Subcutaneous abdominal adipose tissue (tissue), 5 donors: ENCODE measurements at regions not wholly inside any gene's neighbourhood (a gene's known extent, or its start where the extent isn't known, plus 50 kb on each side); places are given as distances from the start of the nearest gene placed in this dataset.

ENCODE experiments used
- H3K27ac ChIP-seq: one replicate; pipeline ENCODE4 v1.7.0; 2013; ENCODE audit warnings: low read depth, mild to moderate bottlenecking, inconsistent platforms, low read length, moderate library complexity
- H3K27me3 ChIP-seq, 5 donors: one replicate each; pipeline ENCODE4 v1.7.0; 2013; ENCODE audit warnings: low read length in 5 of 5, inconsistent platforms in 1 of 5; ENCODE audit not compliant: control insufficient read depth in 5 of 5, insufficient read depth in 4 of 5
- H3K36me3 ChIP-seq, 5 donors: one replicate each; pipeline ENCODE4 v1.7.0; 2013; ENCODE audit warnings: low read length in 5 of 5; ENCODE audit not compliant: control insufficient read depth in 5 of 5, insufficient read depth in 5 of 5
- H3K4me1 ChIP-seq, 5 donors: one replicate each; pipeline ENCODE4 v1.7.0; 2013; ENCODE audit warnings: low read length in 5 of 5, mild to moderate bottlenecking in 3 of 5, moderate library complexity in 1 of 5; ENCODE audit not compliant: control insufficient read depth in 5 of 5, insufficient read depth in 5 of 5
- H3K4me3 ChIP-seq, 5 donors: one replicate each; pipeline ENCODE4 v1.7.0; 2013; ENCODE audit warnings: low read length in 5 of 5, low read depth in 1 of 5
- H3K9ac ChIP-seq, 5 donors: one replicate each; pipeline ENCODE4 v1.7.0; 2013; ENCODE audit warnings: low read length in 5 of 5, mild to moderate bottlenecking in 4 of 5, moderate library complexity in 3 of 5
- H3K9me3 ChIP-seq, 5 donors: one replicate each; pipeline ENCODE4 v1.7.0; 2013; ENCODE audit warnings: low read length in 5 of 5; ENCODE audit not compliant: control insufficient read depth in 5 of 5
- donor health status: healthy.
- donor health status: healthy.
- donor health status: healthy.
- donor health status: healthy.
- donor health status: healthy.

DNA sequence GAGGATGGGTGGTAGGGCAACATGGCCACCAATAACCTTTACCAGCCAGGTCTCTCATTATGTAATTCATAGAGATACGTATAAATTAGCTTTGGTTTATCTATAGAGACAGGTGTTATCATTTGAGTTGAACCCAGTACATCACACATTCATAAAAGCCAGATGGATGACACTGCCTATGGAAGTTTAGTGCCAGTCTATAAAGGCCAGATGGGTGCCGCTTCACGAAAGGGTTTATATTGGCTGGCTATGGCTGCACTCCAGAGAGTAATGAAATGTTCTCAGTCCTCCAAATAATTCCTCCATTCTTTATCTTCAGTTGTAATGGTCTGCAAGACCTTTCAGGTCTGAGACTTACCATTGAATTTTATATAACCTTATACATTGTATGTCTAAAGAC lies 331.9 kb upstream of the NR3C2 start:
- no peaks in the 10 kb centered on the region for H3K4me1 ChIP-seq
- no peaks in the 10 kb centered on the region for H3K27me3 ChIP-seq
- H3K9ac ChIP-seq = no peak overlapping the region
- H3K36me3 ChIP-seq = no peaks in the 10 kb centered on the region
- no peaks in the 10 kb centered on the region for H3K9me3 ChIP-seq
- no peak overlapping the region for H3K4me3 ChIP-seq
- no peak overlapping the region for H3K27ac ChIP-seq

DNA sequence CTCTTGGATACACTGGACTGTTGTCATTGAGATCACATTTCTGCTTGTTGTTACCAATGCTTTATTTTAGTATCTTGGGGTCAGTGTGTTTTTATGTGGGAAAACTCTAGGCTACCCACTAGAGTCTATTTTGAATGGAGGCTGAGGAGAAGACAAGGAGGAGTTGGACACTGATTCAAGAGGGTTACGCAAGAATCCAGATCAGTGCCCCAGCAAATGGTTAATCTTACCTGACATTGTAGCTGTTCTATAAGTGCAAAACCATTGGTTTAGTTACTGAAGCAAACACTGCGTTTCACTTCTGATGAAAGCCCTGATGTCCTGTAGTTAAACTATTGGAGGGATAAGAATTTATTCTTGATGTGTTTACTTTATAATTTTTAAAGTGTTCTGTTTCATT lies 331.1 kb upstream of the NR3C2 start:
- no peak overlapping the region for H3K4me3 ChIP-seq
- H3K36me3 ChIP-seq = no peaks in the 10 kb centered on the region
- H3K27me3 ChIP-seq = no peaks in the 10 kb centered on the region
- no peak overlapping the region for H3K27ac ChIP-seq
- H3K4me1 ChIP-seq = no peaks in the 10 kb centered on the region
- no peak overlapping the region for H3K9ac ChIP-seq
- no peaks in the 10 kb centered on the region for H3K9me3 ChIP-seq

DNA sequence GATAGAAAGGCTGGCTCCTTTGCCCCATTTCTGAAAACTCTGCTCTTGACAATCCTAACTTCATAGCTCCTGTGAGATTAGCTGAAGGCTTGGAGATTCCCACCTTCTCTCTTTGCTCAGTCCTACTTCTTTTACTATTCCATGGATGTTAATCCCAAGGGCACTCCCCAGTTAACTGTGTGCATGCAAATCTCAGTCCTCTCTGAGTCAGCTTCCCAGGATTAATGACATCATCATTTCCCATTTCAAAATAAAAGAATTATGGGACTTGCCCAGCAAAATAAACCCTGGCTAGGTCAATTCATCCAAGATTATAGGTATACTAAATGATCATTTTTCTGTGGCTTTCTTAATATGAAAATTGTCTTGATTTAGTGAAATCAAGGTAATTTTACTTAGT lies 328.6 kb upstream of the NR3C2 start:
- Histone ChIP-seq H3K36me3 (no peaks in the 10 kb centered on the region), H3K4me1 (no peaks in the 10 kb centered on the region), H3K27me3 (no peaks in the 10 kb centered on the region)

DNA sequence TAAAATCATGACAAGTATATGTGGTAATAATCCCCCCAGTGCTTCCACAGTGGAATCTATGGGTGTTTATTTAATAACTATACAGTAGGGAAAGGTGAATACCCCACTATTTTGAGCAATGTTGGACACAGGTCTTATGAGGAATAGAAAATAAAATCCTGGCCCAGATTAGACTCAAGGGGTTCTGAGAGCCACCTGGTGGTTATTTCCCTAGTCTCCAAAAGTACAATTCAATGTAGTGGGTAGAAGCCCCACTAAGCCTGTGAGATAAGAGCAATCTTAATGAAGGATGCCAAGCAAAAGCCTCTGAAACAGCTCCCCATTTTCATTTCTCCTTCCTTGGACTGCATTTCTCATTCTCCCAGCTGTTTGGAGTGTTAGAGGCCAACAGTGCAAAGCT lies 328.2 kb upstream of the NR3C2 start:
- Histone ChIP-seq H3K9me3 (no peaks in the 10 kb centered on the region), H3K4me3 (no peak overlapping the region), H3K4me1 (no peaks in the 10 kb centered on the region), H3K27ac (no peak overlapping the region), H3K36me3 (no peaks in the 10 kb centered on the region), H3K9ac (no peak overlapping the region), H3K27me3 (no peaks in the 10 kb centered on the region)

More for the DNA sequence above, 328.6 kb upstream of the NR3C2 start:
- Histone ChIP-seq H3K9me3 (no peaks in the 10 kb centered on the region), H3K27ac (no peak overlapping the region), H3K9ac (no peak overlapping the region), H3K4me3 (no peak overlapping the region)

DNA sequence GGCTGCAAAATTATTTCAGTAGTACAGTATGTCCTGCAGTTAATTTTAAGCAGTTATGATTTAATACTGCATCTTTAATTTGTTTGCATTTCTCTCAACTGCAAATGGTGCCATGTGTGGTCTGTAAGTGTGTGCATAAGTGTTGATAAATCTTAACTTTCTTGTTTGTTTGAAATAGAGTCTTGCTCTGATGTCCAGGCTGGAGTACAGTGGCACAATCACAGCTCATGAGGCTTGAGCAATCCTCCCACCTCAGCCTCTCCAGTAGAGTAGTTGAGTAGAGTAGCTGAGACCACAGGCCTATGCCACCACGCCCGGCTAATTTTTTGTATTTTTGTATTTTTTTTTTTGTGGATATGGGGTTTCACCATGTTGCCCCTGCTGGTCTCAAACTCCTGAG lies 322.5 kb upstream of the NR3C2 start:
- no peak overlapping the region for H3K27ac ChIP-seq
- no peak overlapping the region for H3K4me3 ChIP-seq

DNA sequence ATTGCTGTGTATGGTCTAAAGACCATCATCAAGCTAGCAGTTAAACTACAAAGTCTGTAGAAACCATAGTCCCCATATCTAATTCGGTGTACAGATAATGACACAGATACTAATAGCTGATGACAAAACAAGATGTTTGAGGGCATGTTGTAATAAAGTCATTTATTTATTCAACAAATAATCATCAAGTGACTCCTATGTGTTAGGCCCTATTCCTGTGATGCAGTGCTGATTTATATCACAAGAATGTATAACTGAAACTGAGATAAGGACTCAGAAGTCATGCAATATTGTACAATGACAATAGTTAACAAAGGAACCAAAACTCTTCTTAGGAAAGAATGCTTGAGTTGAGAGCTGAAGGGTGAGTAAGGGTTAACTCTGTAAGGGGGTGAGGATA lies 315.0 kb upstream of the NR3C2 start:
- Histone ChIP-seq H3K36me3 (no peaks in the 10 kb centered on the region), H3K9ac (no peak overlapping the region), H3K27me3 (no peaks in the 10 kb centered on the region), H3K9me3 (peaks cover 0 to 5% (median 0%) of the 10 kb centered on the region in 5 donors), H3K4me1 (no peaks in the 10 kb centered on the region), H3K27ac (no peak overlapping the region), H3K4me3 (no peak overlapping the region)

More for the DNA sequence above, 322.5 kb upstream of the NR3C2 start:
- no peaks in the 10 kb centered on the region for H3K27me3 ChIP-seq
- no peaks in the 10 kb centered on the region for H3K4me1 ChIP-seq
- H3K9me3 ChIP-seq = peaks cover 0 to 5% (median 0%) of the 10 kb centered on the region in 5 donors
- no peak overlapping the region for H3K9ac ChIP-seq
- H3K36me3 ChIP-seq = no peaks in the 10 kb centered on the region

DNA sequence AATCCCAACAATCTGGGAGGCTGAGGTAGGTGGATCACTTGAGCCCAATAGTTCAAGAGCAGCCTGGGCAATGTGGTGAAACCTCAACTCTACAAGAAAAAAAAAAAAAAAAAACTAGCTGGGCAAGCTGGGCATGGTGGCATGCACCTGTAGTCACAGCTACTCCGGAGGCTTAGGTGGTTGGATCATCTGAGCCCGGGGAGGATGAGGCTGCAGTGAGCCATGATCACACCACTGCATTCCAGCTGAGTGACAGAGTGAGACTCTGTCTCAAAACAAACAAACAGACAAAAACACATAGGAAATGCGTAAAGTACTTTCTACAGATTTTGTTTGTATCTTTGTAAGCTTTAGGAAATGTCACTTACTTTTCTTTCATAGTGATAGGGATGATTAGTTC lies 307.2 kb upstream of the NR3C2 start:
- H3K4me1 ChIP-seq = no peaks in the 10 kb centered on the region
- no peak overlapping the region for H3K4me3 ChIP-seq
- no peak overlapping the region for H3K9ac ChIP-seq
- H3K9me3 ChIP-seq = no peaks in the 10 kb centered on the region
- H3K27ac ChIP-seq = no peak overlapping the region
- H3K36me3 ChIP-seq = no peaks in the 10 kb centered on the region
- no peaks in the 10 kb centered on the region for H3K27me3 ChIP-seq

DNA sequence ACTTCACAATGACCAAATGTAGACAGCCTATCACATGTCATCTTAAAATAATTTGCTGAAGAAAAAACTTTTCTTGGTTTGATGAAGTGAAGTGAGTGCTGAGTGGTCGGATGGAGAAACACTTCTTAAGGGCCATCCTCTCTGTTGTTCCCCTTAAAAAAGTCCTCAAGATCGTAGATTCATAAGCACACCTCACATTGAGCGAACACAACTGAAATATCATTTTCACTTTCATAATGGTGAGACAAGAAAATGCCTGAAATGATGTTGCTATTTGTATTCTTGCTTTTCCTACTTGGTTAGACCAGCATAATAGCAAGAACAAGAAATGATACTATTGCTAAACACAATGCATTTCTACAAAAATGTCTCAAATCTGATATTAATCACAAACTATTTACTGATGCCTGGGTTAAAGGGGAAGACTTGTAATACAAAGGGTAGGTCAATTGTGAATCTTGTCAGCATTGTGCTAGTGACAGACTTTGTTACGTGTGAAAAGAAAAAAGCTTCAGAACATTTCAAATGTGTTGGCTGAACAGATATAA lies 305.6 kb upstream of the NR3C2 start:
- H3K9ac ChIP-seq = no peak overlapping the region
- no peaks in the 10 kb centered on the region for H3K9me3 ChIP-seq
- no peaks in the 10 kb centered on the region for H3K4me1 ChIP-seq
- no peak overlapping the region for H3K27ac ChIP-seq
- H3K4me3 ChIP-seq = no peak overlapping the region
- H3K36me3 ChIP-seq = no peaks in the 10 kb centered on the region
- no peaks in the 10 kb centered on the region for H3K27me3 ChIP-seq

DNA sequence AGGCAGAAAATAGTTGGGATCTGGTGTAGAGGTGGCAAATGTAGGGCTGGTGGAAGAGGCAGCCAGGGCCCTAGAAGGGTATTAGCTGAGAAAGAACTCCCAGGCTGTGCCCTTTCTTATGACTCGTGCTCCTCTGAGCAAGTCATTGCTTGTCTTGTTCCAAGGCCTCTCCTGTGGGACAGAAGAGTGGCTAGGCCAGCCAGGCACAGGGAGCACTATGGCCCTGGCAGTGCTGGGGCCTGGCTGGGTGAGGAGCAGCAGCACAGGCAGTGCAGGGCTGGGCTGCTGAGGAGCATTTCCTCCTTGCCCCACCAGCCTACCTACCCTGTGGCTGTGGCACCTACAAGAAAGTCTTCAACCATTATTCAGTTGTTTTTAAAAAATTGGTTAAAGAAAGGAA lies 298.5 kb upstream of the NR3C2 start:
- no peaks in the 10 kb centered on the region for H3K4me1 ChIP-seq
- no peak overlapping the region for H3K27ac ChIP-seq
- no peak overlapping the region for H3K9ac ChIP-seq
- no peaks in the 10 kb centered on the region for H3K27me3 ChIP-seq
- H3K9me3 ChIP-seq = no peaks in the 10 kb centered on the region
- no peaks in the 10 kb centered on the region for H3K36me3 ChIP-seq
- no peak overlapping the region for H3K4me3 ChIP-seq

DNA sequence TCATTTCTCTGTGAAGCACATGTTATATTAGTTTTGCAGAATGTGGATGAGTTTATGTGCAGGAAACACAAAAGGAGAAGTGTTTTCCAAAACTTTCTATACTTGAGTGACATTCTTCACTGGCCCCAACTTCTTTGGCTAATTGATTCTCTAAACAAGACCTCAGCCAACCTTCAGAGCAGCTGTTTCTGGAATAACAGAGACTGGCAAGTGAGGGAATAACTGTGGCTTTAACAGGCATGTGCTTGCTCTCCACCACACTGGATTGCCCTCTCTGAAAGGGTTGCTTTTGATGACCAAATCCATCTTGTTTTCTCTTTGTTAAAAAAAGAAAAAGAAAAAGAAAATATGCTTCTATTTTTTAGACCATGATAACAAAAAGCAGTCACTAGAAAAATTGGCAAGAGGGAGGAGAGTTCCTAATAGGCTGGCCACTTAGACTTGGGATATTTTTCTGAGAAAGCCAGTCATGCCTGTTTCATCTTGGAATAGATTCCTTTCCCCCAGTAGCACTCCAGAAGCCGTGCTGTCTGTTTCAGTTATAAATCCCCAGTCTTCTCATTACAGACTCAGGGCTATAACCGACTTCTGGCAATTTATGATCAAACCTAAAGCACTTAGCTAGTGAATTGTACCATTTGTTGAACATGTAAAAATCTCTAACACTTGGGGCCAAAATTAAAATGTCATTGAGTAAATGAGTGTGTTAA lies 295.0 kb upstream of the NR3C2 start:
- H3K27ac ChIP-seq = no peak overlapping the region
- no peaks in the 10 kb centered on the region for H3K27me3 ChIP-seq
- no peaks in the 10 kb centered on the region for H3K4me1 ChIP-seq
- H3K36me3 ChIP-seq = no peaks in the 10 kb centered on the region
- no peak overlapping the region for H3K9ac ChIP-seq
- H3K9me3 ChIP-seq = no peaks in the 10 kb centered on the region
- H3K4me3 ChIP-seq = no peak overlapping the region
